ENCODE measurements at regions not wholly inside any gene's neighbourhood (a gene's known extent, or its start where the extent isn't known, plus 50 kb on each side); places are given as distances from the start of the nearest gene placed in this dataset.

- Histone ChIP-seq H3K4me1 (replicated peaks in 1 of 2) (no peaks in the 10 kb centered on the region), H3K9me3 (replicated peaks in 1 of 3) (no peaks in the 10 kb centered on the region), H3K4me3 (no peak overlapping the region), H3K27ac (no peak overlapping the region), H3K27me3 (no peaks in the 10 kb centered on the region), H3K36me3 (replicated peaks in 1 of 2) (no peaks in the 10 kb centered on the region)
- DNase-seq: no peak
- TF ChIP-seq POLR2A (IDR thresholded peaks at IDR 0.05): no peak
- TF ChIP-seq CTCF (IDR thresholded peaks at IDR 0.05): no peak
- intact Hi-C loops (cut with DNase I): no loop called here
Observed at GRCh38 chr2:145599756-145600155, 1079.8 kb upstream of the ZEB2 start.

GRCh38 chr2:145598434-145598833, 1078.5 kb upstream of the ZEB2 start:
- DNase-seq: no peak
- Histone ChIP-seq H3K27ac (no peak overlapping the region), H3K4me3 (no peak overlapping the region), H3K9me3 (replicated peaks in 1 of 3) (no peaks in the 10 kb centered on the region), H3K36me3 (replicated peaks in 1 of 2) (no peaks in the 10 kb centered on the region), H3K27me3 (no peaks in the 10 kb centered on the region), H3K4me1 (replicated peaks in 1 of 2) (no peaks in the 10 kb centered on the region)
- intact Hi-C loops (cut with DNase I): no loop called here
- WGBS, 4 donors: 86 to 90% (median 87%) methylated on average over 4 of the region's 4 CpGs
- no peak for TF ChIP-seq CTCF (IDR thresholded peaks at IDR 0.05)
- TF ChIP-seq POLR2A (IDR thresholded peaks at IDR 0.05): no peak

GRCh38 chr2:145597809-145598208, 1077.9 kb upstream of the ZEB2 start:
- no peaks in the 10 kb centered on the region for H3K36me3 ChIP-seq (replicated peaks in 1 of 2)
- H3K9me3 ChIP-seq (replicated peaks in 1 of 3): no peaks in the 10 kb centered on the region
- intact Hi-C loops (cut with DNase I): no loop called here
- no peaks in the 10 kb centered on the region for H3K27me3 ChIP-seq
- H3K4me3 ChIP-seq: no peak overlapping the region
- H3K27ac ChIP-seq: no peak overlapping the region
- no peak for DNase-seq
- no peaks in the 10 kb centered on the region for H3K4me1 ChIP-seq (replicated peaks in 1 of 2)
- TF ChIP-seq POLR2A (IDR thresholded peaks at IDR 0.05) (no peak), CTCF (IDR thresholded peaks at IDR 0.05) (no peak)

- intact Hi-C loops (cut with DNase I): no loop called here
- no peak for TF ChIP-seq POLR2A (IDR thresholded peaks at IDR 0.05)
- TF ChIP-seq CTCF (IDR thresholded peaks at IDR 0.05): no peak
- no peaks in the 10 kb centered on the region for H3K36me3 ChIP-seq (replicated peaks in 1 of 2)
Observed at GRCh38 chr2:145597006-145597405, 1077.1 kb upstream of the ZEB2 start.

More at GRCh38 chr2:145597006-145597405, 1077.1 kb upstream of the ZEB2 start:
- no peak for DNase-seq
- 50 to 60% (median 56%) methylated on average over 1 of the region's 1 CpG for WGBS, 4 donors
- Histone ChIP-seq H3K27me3 (no peaks in the 10 kb centered on the region), H3K4me1 (replicated peaks in 1 of 2) (no peaks in the 10 kb centered on the region), H3K27ac (no peak overlapping the region), H3K4me3 (no peak overlapping the region), H3K9me3 (replicated peaks in 1 of 3) (no peaks in the 10 kb centered on the region)
